NT2/D1 (cell line): ENCODE measurements at regions not wholly inside any gene's neighbourhood (a gene's known extent, or its start where the extent isn't known, plus 50 kb on each side); places are given as distances from the start of the nearest gene placed in this dataset.
"Not testable (repeated sequence)": the region's sequence is repeated elsewhere in the genome, so short reads cannot be mapped to it uniquely, and the experiment has no call there.

ENCODE experiments used
- DNase-seq: peaks from one replicate; pipeline ENCODE4 v3.0.0-alpha.2; 2011; ENCODE audit warnings: low read depth, low spot score
- H3K27me3 ChIP-seq: 2 replicates; pipeline ENCODE4 v1.6.0; 2011; ENCODE audit warnings: mild to moderate bottlenecking; ENCODE audit not compliant: insufficient read length, insufficient read depth
- H3K36me3 ChIP-seq: 2 replicates; pipeline ENCODE4 v1.6.1; 2011; ENCODE audit warnings: mild to moderate bottlenecking, low read length, mixed read lengths; ENCODE audit not compliant: insufficient read depth, insufficient read length
- H3K4me1 ChIP-seq: 2 replicates; pipeline ENCODE4 v1.5.1; 2011; ENCODE audit not compliant: insufficient read depth, insufficient read length
- H3K4me3 ChIP-seq: 2 replicates; pipeline ENCODE4 v1.5.1; 2011; ENCODE audit warnings: low read depth; ENCODE audit not compliant: insufficient read length
- H3K9ac ChIP-seq: 2 replicates; pipeline ENCODE4 v1.6.0; 2011; ENCODE audit warnings: low read depth; ENCODE audit not compliant: insufficient read length
- H3K9me3 ChIP-seq: 2 replicates; pipeline ENCODE4 v1.5.1; 2011; ENCODE audit warnings: mild to moderate bottlenecking, low read length; ENCODE audit not compliant: insufficient read depth
- SUZ12 ChIP-seq: IDR thresholded peaks from 2 replicates; pipeline ENCODE4 v1.6.1; 2011; ENCODE audit not compliant: insufficient read length, insufficient read depth; ENCODE audit errors: extremely low read depth
- YY1 ChIP-seq: IDR thresholded peaks from 2 replicates; pipeline ENCODE4 v1.6.1; 2011; ENCODE audit not compliant: insufficient read length, insufficient read depth
- ZNF274 ChIP-seq: IDR thresholded peaks from 2 replicates; pipeline ENCODE4 v1.6.1; 2011; ENCODE audit warnings: mild to moderate bottlenecking, low read depth, low read length

GRCh38 chr6:130557481-130558112 lies 191.8 kb downstream of the TMEM200A start:
- no peaks in the 10 kb centered on the region for H3K27me3 ChIP-seq
- TF ChIP-seq YY1 (no peak), SUZ12 (no peak), ZNF274 (no peak)
- DNase-seq = no peak
- H3K9ac ChIP-seq = no peak overlapping the region
- no peaks in the 10 kb centered on the region for H3K36me3 ChIP-seq
- H3K9me3 ChIP-seq = no peaks in the 10 kb centered on the region
- no peaks in the 10 kb centered on the region for H3K4me1 ChIP-seq
- no peak overlapping the region for H3K4me3 ChIP-seq

GRCh38 chr6:130558131-130558530 lies 192.3 kb downstream of the TMEM200A start:
- TF ChIP-seq ZNF274 (no peak), YY1 (no peak), SUZ12 (no peak)
- H3K9me3 ChIP-seq = no peaks in the 10 kb centered on the region
- DNase-seq = no peak
- H3K36me3 ChIP-seq = no peaks in the 10 kb centered on the region
- no peak overlapping the region for H3K4me3 ChIP-seq
- H3K9ac ChIP-seq = no peak overlapping the region
- no peaks in the 10 kb centered on the region for H3K4me1 ChIP-seq
- H3K27me3 ChIP-seq = no peaks in the 10 kb centered on the region

DNA sequence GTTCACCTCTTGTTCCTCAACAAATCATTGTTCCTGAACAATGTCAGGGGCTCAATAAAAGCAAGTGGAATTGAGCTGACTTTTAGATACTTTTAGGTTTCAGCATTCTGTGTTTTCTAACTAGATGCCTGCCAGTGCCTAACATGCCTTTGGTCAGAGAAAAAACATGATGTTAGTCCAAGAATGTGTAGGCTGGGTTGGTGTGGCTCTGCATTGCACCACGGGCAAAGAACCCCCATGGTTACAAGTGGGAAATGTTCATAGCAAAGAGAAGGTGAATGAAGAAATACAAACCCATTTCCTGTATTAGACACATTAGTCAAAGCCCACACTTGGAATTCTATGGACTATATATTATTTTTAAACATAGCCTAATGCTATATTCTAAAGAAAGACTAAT lies 193.3 kb downstream of the TMEM200A start:
- no peaks in the 10 kb centered on the region for H3K27me3 ChIP-seq
- no peak overlapping the region for H3K9ac ChIP-seq
- no peak for DNase-seq
- H3K36me3 ChIP-seq = no peaks in the 10 kb centered on the region
- H3K4me1 ChIP-seq = no peaks in the 10 kb centered on the region
- H3K9me3 ChIP-seq = no peaks in the 10 kb centered on the region
- TF ChIP-seq SUZ12 (no peak), ZNF274 (no peak), YY1 (no peak)
- no peak overlapping the region for H3K4me3 ChIP-seq

DNA sequence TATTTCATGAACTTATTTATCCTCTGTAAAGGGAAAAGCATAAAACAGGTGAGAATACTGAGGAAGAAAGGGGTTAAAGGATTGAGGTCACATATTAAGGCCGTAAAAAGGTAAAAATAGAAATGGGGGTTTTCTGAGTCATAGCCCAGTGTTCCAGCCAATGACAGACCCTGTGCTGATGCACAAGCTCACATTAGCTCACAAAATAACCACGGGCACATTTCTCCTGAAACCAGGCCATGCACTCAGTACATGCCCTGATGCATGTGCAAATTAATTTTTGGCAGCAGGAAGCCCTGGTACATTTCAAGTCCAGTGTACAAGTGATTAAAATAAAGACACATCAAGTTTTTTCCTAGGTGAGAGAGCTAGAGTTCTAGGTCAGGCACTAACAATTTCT lies 194.4 kb downstream of the TMEM200A start:
- Histone ChIP-seq H3K9me3 (no peaks in the 10 kb centered on the region), H3K4me3 (no peak overlapping the region), H3K9ac (no peak overlapping the region), H3K4me1 (no peaks in the 10 kb centered on the region), H3K36me3 (no peaks in the 10 kb centered on the region), H3K27me3 (no peaks in the 10 kb centered on the region)
- TF ChIP-seq ZNF274 = no peak
- TF ChIP-seq YY1 = no peak
- TF ChIP-seq SUZ12 = no peak
- DNase-seq = no peak

GRCh38 chr6:130561159-130561558 lies 195.3 kb downstream of the TMEM200A start:
- H3K9ac ChIP-seq, DNase-seq, H3K9me3 ChIP-seq, H3K4me3 ChIP-seq, H3K27me3 ChIP-seq, H3K4me1 ChIP-seq, H3K36me3 ChIP-seq: not testable (repeated sequence)

GRCh38 chr6:130565696-130566095 lies 199.9 kb downstream of the TMEM200A start:
- DNase-seq = no peak
- H3K4me3 ChIP-seq = no peak overlapping the region
- no peaks in the 10 kb centered on the region for H3K4me1 ChIP-seq
- H3K9me3 ChIP-seq = no peaks in the 10 kb centered on the region
- H3K36me3 ChIP-seq = no peaks in the 10 kb centered on the region
- no peak for TF ChIP-seq YY1
- no peak for TF ChIP-seq ZNF274
- TF ChIP-seq SUZ12 = no peak
- H3K27me3 ChIP-seq = no peaks in the 10 kb centered on the region
- H3K9ac ChIP-seq = no peak overlapping the region

DNA sequence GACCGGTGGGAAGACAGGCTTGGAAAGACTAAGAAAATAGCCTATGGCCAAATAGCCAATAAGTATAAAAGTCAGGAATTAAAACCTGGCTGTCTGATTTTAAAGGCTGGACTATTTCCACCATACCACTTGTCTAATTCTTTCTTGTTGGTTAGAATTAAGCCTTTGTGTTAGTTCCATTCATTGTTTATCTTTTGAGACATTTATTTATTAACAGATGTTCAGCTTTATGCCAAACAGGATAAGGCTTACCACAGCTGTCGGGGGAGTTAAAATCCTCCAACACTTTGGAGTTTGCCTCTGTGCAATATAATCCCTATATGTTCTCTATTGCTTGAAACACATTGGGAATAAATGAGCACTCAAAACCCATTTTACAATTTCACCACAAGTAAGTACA lies 208.3 kb downstream of the TMEM200A start:
- Histone ChIP-seq H3K9me3 (no peaks in the 10 kb centered on the region), H3K4me3 (no peak overlapping the region), H3K36me3 (no peaks in the 10 kb centered on the region), H3K4me1 (no peaks in the 10 kb centered on the region), H3K27me3 (no peaks in the 10 kb centered on the region), H3K9ac (no peak overlapping the region)
- no peak for DNase-seq
- TF ChIP-seq ZNF274 (no peak), SUZ12 (no peak), YY1 (no peak)

DNA sequence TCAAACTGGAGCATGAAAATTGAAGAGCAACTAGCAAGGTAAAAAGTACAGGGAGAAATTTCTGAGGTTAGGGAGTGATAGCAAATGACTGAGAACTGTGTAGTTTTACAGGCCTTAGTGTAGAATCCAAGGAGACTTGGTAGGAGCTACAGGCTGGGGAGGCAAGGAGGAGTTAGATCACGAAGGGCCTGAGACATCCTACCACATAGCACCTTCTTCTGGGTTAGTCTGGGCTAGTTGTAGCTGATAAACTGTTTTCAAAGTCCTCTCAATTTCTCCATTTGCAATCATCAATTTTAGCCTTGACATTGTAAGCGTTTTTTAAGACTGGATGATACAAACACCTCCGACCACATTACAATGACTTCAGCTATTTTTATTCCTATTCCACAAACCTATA lies 209.7 kb downstream of the TMEM200A start:
- DNase-seq = no peak
- Histone ChIP-seq H3K27me3 (no peaks in the 10 kb centered on the region), H3K9ac (no peak overlapping the region), H3K4me1 (no peaks in the 10 kb centered on the region), H3K36me3 (no peaks in the 10 kb centered on the region), H3K4me3 (no peak overlapping the region), H3K9me3 (no peaks in the 10 kb centered on the region)
- no peak for TF ChIP-seq SUZ12
- no peak for TF ChIP-seq ZNF274
- TF ChIP-seq YY1 = no peak
